ENCODE measurements at regions not wholly inside any gene's neighbourhood (a gene's known extent, or its start where the extent isn't known, plus 50 kb on each side); places are given as distances from the start of the nearest gene placed in this dataset.

DNA sequence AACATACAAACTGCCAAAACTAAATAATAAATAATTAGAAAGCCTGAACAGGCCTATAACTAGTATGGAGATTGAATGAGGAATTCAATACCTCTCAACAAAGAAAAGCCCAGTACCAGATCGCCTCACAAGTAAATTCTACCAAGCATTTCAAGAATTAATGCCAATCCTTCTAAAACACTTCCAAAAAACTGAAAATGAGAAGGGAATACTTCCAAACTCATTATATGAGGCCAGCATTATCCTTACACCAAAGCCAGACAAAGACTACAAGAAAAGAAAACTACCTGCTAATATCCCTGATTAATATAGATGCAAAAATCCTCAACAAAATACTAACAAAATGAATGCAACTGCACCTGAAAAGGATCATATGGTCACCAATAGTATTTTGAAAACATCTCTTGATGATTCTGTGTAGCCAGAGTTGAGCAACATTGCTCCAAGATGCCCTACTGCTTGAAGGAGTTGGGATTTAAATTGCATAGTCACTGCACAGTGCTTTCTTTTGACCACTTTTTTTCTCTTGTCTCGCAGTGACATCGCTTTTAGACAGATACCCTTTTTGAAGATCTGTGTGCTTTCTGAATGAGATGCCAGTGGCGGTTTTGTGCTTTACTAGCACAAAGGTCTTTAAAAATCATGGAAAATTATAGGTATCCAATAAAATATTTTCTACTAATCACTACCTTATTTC is 487.2 kb upstream of the RASGRP1 start:
- no peak for DNase-seq

DNA sequence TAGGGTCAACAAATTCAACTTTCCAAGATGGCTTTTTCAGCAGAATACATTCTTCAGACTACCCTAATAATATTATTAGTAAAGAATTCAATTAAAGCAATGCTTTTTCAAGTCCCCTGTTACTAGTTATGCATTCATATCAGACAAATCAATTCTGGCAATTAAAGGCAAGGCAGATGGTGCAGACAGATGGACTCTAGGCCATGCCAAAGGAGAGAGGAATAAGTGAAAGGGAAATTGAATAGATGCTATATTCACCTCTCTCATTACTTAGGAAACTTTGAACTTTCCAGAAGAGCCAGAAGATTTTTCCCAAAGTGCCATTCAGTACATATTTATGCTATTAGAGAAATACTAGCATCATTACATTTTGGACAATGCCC is 487.7 kb upstream of the RASGRP1 start:
- DNase-seq = no peak

DNA sequence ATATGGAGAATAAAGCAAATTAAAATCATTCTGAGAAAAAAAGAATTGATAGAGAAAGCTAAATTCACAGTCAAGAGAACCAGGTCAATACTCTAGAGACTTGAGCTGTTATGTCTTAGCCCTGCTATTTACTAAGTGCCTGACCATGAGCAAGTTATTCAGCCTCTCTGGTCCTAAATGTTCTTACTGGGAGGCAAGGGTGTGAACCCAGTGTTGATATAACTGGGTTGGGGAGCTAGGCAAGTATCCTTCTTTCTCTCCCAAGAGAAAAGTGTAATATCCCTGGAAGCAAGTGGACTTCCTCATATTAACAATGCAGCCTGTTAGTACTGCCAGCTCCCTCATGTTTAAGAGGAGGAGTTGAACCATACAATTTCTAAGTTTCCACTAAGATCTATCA is 488.9 kb upstream of the RASGRP1 start:
- DNase-seq = no peak

DNA sequence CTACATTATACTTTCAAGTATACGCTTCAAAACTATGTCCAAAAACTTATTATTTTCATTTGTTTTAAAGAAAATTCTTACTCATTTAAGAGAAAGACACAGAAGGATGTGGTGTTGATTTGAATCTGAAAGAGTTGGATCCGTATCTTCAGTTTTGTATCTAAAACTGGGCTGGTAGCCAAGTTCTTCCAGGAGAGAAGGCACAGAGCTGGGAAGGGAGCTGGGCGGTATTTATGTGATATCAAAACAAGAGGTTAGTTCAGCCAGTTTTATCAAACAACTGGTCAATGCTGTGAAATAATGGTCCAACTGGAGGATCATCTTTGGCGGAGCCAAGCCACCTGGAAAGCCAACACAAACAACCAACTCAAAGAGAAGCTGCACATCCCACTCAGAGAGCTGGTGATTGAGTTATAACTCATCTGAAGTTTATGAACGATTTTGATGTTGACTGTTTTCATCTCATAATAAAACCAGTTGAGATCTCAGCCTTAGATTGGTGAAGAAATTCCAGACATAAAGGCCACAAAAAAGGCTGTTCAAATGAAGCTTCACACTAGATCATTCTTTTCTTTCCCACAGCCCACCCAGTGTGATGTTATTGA is 489.6 kb upstream of the RASGRP1 start:
- no peak for DNase-seq

DNA sequence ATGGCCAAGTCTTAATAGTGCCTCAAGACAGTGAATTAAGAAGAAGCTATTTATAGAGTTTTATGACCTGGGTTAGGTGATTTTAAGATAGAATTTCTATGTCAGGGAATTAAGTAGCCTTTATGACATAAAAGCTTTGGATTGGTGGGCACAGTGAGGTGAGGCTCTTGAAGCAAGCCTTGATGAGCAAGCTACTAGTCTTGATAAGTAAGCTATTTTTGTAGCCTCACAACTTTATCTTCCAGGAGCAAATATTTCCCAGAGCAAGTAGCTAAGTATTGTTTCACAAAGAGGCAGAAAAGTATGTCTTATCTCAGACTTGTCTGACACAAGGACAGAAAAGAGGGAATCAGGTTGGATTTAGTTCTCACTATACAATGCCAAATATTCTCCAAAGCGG is 491.7 kb upstream of the RASGRP1 start:
- DNase-seq = no peak

DNA sequence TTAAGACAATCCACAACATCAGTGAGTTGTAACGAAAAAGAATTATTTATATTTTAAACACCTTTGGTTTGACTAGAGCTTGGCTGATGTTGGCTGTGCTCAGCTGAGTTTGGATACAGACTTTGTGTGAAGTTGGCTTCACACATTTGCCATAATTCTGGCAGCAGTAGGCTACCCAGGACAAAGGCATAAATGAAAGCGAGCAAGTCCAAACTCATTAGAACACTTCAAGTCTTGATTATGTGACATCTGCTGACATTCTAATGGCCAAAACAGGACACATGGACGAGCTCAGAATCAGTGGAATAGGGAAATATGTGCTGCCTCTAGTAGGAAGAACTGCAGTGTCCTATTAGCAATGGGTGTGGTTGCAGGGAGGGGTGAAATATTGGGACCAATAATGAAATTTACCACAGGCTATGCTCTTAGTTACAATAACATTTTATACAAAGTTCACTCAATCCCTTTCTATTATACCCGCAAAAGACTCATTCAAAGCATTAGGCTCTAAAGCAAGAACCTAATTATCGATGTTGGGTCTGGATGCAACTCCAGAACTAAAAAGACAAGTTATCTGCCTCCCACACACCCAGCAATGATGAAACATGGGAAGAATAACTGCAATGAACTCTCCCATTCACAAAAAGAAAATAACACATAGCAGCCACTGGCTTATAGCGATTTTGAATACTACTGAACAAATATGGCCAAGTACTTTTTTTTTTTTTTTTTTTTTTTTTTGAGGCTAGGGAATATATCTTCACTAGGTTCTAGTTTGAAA is 493.9 kb upstream of the RASGRP1 start:
- no peak for DNase-seq

DNA sequence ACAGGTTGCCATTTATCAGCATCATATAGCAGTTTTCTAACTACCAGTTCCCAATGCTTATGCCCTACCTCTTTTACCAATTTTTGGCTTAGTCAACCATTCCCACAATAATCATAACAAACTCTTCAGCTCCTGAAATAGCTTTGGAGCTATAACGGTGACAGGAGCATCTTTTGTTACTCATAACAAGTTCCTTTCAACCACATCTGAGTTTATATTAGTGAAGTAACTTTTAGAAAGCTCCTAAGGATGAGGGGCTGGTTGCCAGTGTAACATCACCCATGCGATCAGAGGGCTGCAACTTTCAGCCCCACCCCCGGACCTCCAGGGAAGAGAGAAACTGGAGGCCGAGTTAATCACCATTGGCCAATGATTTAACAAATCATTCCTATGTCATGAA is 495.3 kb upstream of the RASGRP1 start:
- no peak for DNase-seq

DNA sequence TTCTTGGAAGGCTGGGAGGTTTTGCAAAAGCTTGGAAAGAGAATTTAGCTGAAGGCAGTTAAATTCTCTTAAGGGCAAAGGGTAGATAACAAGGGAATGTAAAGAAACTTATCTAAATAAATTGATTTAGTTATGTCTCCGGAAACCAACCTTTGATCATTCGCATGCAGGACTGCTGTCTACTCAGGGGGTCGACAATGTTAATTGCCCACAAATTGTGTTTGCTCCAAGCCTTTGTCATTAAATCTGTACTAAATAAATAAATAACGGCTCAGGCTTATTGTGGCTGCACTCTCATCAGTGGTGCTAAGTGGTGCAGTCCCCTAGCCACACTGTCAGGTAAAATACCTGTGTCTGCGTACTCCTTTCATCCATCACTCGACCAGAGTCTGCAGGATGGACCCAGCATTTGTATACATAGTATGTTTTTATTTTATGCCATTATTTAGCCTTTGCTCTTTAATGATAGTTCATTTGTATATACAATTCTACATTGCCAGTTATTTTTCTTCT is 497.4 kb upstream of the RASGRP1 start:
- DNase-seq = no peak

DNA sequence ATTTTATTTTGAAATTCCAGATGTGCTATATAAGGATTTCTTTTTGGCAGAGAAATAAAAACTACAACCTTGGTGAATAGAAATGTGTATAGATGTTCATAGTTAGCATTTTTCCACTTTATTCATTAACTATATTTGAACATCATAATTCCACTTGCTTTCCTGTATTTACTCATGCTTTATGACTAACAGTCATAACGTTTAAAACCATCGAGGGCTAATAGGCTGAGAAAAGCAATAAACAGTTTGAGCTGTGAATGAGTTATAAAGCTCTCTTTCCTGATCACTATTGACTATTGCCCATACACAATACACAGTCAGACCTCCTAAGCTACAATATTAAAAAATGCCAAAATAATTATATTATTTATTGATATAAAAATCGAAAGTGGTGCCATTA is 502.1 kb upstream of the RASGRP1 start:
- no peak for DNase-seq

DNA sequence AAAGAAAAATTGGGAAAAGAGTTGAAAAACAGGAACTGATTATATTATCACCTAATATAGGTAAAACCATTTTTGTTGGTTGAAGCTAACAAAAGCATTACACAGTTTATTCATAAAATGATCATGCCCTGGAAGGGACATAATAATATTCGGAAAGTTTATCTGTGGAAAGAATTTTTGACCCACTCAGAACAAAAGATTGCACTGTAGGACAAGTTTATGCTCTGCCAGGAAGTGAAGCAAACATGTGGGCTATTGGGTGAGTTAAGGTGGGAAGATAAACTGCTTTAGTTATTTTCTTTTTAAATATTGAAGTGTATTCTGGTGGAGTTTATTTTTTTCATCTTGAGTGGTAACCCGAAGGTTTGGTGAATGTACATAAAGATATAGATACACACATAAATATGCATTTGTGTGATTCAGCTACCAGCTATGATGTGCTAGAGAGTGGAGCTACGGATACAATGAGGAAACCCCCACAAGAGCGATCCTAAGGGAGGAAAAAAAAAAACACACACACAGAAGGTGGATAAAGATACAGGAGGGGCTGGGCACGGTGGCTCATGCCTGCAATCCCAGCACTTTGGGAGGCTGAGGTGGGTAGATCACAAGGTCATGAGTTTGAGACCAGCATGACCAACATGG is 506.4 kb upstream of the THBS1 start:
- no peak for DNase-seq

DNA sequence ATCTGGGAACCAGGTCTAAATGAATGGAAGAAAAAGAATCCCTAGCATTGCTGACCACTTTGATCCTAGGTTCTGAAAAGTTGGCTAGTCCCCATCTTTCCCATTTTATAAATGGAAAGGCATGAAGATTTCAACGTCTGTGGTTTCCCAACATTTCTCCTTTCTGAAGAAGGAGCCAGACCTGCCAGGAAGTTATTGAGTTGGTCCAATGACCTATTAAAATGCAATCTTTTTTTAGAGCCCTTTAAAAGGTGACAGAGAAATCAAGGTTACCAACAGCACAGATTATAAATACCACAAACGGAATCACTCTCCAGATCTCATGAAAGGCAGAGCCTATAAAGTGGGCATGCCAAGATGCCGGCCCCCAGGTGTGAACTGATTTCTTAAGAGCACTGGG is 505.6 kb upstream of the THBS1 start:
- no peak for DNase-seq

DNA sequence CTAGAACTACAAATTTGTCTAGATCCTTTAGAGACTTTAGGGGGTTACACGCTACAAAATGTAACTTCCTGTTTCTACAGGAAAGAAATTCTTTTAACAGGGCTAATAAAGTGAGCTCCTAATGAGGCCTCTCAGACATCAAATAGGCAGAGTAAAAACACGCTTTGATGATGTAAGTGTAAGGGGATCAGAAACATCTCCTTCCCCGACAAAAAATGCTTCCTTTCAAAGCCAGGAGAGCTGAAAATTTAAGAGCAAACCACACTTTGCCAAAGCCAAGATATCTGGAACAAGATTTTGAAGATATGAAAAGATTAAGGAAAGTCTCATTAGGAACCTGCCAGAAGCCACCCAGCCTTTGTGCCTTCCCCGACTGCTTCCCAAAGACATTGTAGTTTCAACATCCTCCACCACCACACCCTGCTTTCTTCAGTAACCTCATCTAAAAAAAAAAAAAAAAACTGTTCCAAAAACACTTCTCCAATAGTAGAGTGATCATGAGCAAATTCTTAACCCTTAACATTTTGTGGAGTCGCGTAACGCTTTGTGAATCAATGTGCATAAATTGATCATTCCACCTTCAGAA is 505.0 kb upstream of the THBS1 start:
- DNase-seq = no peak

DNA sequence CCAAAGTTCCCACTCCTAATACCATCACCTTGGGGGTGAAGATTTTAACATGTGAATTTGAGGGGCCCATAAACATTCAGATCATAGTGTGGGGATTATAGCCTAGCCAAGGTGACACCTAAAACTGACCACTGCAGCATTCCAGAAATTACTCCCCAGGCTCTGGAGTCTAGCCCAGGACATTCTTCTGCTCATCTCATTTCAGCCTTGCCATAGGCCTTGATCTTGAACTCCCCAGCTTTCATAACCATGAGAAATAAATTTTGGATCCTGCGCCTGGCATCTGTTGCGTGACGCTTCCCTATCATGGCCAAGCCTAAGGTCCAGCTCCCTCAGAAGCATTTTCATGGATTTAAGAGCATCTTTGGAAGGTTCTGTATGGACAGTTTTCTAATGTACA is 502.9 kb upstream of the THBS1 start:
- DNase-seq = no peak

DNA sequence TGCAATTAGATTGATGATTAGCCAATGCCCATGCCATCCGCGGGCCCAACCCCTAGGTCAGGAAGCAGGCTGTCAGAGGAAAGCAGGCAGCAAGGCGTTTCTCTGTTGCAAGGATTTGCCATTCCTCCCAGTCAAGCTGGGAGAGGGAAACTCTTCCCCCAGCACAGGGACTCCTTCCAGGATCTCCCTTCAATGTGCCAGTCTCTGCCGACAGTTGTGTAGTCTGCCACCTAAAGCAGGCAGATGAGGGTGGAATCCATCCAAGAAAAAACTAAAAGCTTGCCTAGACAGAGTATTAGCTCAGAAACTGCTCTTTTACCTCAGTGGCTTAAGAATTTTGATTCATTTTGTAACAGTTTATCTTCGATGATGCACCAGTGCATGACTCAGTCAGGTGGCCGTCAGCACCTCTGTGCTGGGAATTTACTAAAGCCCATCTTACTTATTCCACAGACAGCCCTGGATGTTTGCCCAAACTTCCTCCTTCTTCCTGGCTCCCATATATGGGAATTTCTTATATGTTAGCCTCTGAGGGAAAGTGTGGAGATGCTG is 501.5 kb upstream of the THBS1 start:
- DNase-seq = no peak

DNA sequence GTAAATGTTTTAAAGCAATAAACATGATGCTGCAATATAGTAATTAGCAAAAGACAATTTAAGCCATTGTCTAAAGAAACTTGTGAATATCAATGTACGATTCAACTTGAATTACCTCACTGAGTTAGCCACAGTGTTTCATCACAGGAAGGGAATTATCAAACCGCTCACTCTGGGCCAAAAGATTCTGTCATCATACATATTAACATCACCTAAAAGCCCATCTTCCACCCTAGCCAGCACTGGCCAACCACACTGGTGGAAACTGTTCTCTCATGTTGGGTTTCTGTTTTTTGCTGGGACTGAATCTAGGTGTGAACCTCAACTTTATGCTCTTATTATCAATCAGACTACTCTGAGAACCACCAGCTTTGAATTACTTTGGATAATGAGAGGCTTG is 497.7 kb upstream of the THBS1 start:
- DNase-seq = no peak

DNA sequence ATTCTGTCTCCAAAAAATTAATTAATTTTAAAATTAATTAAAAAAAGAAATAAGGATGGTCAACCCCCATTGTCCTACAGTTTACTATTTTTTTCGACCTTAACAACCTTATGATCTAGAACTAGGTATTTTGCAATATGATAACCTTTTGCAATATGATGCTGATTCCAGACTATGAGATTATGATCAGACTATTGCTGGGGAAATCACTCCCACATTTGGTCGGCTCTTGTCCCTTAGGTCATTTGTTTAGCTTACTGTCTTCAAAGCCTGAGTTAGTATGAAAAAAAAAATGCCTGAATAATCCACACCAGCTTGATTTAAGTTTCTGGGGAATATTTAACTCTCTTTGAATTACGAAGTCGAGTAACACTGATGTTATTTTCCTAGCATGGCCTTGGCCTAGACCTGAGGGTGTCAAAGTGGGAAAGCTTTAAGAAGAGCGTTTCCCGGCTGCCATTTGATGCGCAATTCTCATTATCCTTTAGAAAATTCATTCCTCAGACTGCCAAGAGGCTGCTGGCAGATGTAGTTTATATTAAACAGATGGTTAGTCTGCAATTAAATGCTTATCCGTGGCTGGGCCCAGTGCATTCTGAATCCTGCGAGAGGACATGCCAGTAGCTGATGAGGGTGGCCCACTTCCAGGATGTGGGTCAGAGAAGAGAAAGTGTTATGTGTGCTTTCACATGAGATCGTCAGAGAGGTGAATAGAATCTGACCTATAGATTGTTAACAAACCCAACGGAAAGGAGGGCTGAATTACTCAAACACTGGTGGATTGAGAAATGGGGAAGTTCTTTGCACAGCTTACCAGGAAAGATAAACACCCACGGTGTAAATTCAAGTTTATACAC is 496.0 kb upstream of the THBS1 start:
- no peak for DNase-seq

DNA sequence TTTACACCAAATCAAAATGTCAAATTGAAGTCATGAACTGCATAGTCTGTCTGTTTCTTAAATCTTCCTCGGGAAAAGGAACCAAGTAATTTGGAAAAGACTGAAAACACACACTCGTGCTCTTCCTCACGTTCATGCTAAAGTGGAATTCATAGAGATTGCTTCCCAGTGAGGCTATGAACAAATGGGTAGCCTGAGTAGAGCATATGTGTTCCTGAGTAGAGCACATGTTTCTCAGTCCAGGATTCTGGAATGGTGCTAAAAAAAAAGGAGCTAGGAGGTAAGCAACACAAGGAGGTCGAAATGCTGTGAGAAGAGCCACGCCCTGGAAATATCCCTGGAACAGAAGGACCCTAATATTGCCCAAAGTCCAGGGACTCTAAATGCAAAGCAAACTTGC is 494.2 kb upstream of the THBS1 start:
- DNase-seq = no peak

DNA sequence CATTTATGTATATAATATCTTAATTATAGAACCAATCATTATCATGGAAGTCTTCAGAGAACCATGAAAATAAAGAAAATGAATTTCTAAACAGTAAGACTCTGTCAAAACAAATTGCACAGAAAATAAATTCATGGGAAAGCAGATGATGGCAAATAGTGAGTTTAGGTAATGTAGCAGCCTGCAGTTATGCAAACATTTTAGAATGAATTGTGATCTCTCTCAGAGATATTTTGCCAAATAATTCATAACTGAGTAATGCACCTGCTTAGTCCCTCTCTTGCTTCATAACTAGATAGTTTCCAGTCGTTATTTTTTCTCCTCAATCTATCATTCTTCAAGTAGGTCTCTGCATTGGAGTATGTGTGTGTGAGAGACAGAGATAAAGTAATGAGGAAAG is 492.7 kb upstream of the THBS1 start:
- no peak for DNase-seq

DNA sequence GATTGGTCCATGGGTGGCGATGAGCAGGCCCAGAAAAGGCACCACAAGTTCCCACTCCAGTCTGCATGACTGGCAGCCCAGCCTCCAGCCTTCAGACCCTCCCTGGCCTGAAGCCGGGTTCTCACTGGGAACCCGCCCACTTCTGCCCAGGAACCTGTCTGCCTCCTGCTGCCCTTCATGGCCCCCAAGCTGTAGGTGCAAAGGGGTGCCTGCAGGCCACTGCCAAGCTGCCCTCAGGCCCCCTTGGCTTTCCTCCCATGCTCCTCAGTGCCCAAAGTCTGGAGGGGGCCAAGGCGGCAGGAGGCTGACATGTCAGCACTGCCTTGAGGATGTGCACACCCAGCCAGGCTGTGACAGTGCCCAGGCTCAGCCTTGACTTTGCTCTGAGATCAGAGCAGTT is 488.5 kb upstream of the THBS1 start:
- DNase-seq = no peak

DNA sequence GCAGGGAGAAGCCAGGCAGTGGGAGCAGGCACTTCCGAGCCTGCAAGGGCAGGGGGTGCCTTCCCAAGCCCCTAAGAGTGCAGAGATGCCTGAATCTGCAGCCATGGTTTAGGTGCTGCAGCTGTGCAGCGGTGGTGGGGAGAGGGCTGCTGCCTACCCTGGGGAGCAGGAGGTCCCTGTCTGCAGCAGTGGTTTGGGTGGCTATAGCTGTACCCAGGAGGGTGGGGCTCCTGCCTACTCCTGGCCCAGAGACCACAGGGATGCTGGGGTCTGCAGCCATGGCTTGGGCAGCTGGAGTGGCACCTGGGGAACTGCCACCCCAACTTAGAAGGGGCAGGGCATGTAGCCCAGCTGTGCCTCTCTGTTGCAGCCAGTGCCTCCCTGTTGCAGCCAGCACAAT is 488.1 kb upstream of the THBS1 start:
- no peak for DNase-seq

DNA sequence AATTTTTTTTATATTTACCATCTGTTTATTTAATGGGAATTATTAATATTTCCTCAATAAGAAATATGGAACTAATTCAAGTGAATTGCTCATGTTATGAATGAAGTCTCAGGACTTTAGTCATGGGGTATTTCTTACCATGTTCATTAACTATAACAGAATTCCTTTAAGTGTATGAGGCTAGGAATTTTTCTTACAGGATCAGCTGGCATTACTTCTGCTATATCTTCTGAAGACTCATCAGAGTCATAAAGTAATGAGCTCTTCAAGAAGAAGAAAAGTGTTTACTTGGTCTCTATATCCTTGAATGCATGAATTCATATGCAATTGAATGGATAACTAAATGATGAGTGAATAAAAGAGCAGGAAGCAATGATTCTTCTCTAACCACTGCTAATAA is 486.8 kb upstream of the THBS1 start:
- no peak for DNase-seq
